ENCODE measurements at regions not wholly inside any gene's neighbourhood (a gene's known extent, or its start where the extent isn't known, plus 50 kb on each side); places are given as distances from the start of the nearest gene placed in this dataset.

DNA sequence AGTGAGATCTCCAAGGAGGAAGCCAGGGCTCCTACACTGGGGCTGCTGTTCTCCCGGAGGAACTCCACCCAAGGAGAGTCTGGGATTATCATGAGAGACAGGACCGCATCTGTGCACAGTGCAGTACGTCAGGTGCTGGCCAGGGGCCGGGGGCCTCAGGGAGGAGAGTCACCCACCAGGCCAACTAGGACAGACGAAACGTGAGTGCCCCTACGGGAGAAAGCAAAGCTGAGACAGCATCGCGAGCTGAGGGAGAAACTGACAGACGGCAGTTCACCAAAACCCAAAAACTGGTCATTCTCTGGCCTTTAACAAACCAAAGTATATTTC lies 273.4 kb downstream of the BRD1 start:
- Histone ChIP-seq H3K36me3 (ENCODE audit: low read depth) (no peaks in the 10 kb centered on the region), H3K4me3 (no peak overlapping the region), H3K9me2 (ENCODE audit: insufficient read depth) (no peaks in the 10 kb centered on the region), H3K9me3 (ENCODE audit: low read depth) (no peaks in the 10 kb centered on the region), H4K20me1 (ENCODE audit: insufficient read depth) (no peaks in the 10 kb centered on the region), H3F3A (ENCODE audit: insufficient read depth) (no peaks in the 10 kb centered on the region), H2AFZ (no peak overlapping the region), H3K4me1 (ENCODE audit: insufficient read depth) (no peaks in the 10 kb centered on the region), H3K27me3 (replicated peaks; ENCODE audit: insufficient read depth) (no peaks in the 10 kb centered on the region), H3K27ac (no peak overlapping the region), H3K79me2 (ENCODE audit: insufficient read depth) (no peaks in the 10 kb centered on the region), H3K4me2 (ENCODE audit: unreplicated experiment) (no peak overlapping the region), H3K9ac (no peak overlapping the region)
- TF ChIP-seq EZH2 (IDR thresholded peaks at IDR 0.05; ENCODE audit: insufficient read depth, poor library complexity, severe bottlenecking) (no peak), EZH2phosphoT487 (IDR thresholded peaks at IDR 0.05; ENCODE audit: insufficient read depth, low read depth) (no peak)
- in situ Hi-C loops (cut with MboI): no loop called here
- WGBS, 2 experiments (ENCODE audit: low coverage in 1 of 2, low lambda C conversion rate in 2 of 2, missing lambda C conversion rate in 2 of 2): 37% methylated on average over 10 of the region's 10 CpGs
- no peak for DNase-seq

GRCh38 chr22:49553518-49554295 lies 274.0 kb downstream of the BRD1 start:
- Histone ChIP-seq H3K27ac (no peak overlapping the region), H3K9me2 (ENCODE audit: insufficient read depth) (no peaks in the 10 kb centered on the region), H3K9me3 (ENCODE audit: low read depth) (no peaks in the 10 kb centered on the region), H2AFZ (no peak overlapping the region), H3K79me2 (ENCODE audit: insufficient read depth) (no peaks in the 10 kb centered on the region), H3K27me3 (replicated peaks; ENCODE audit: insufficient read depth) (no peaks in the 10 kb centered on the region), H3K9ac (no peak overlapping the region), H3K4me1 (ENCODE audit: insufficient read depth) (no peaks in the 10 kb centered on the region), H3F3A (ENCODE audit: insufficient read depth) (no peaks in the 10 kb centered on the region), H3K36me3 (ENCODE audit: low read depth) (no peaks in the 10 kb centered on the region), H4K20me1 (ENCODE audit: insufficient read depth) (no peaks in the 10 kb centered on the region), H3K4me2 (ENCODE audit: unreplicated experiment) (no peak overlapping the region), H3K4me3 (no peak overlapping the region)
- WGBS, 2 experiments (ENCODE audit: low coverage in 1 of 2, low lambda C conversion rate in 2 of 2, missing lambda C conversion rate in 2 of 2): 19 to 21% methylated on average over 19 to 20 of the region's 20 CpGs
- TF ChIP-seq EZH2 (IDR thresholded peaks at IDR 0.05; ENCODE audit: insufficient read depth, poor library complexity, severe bottlenecking) (no peak), EZH2phosphoT487 (IDR thresholded peaks at IDR 0.05; ENCODE audit: insufficient read depth, low read depth) (no peak)
- no peak for DNase-seq
- in situ Hi-C loops (cut with MboI): no loop called here

DNA sequence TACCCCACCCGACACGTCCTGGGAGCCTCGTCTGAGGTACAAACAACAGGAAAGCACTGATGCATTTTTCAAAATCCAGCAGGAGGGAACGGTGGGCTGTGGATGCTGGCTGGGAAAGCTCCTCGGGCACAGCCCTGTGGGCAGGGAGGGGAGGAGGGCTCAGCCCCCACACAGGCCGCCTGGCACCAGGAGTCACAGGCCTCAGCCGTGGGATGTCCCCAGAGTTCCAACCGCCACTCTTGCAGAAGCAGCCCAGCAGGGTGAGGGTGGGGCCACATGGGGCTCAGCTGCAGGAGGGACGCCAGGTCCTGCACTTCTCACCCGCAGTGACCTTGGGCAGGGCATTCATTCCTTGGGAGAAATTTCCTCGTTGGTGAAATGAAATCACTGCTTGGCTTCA lies 274.6 kb downstream of the BRD1 start:
- Histone ChIP-seq H3K9me3 (ENCODE audit: low read depth) (no peaks in the 10 kb centered on the region), H3K4me2 (ENCODE audit: unreplicated experiment) (no peak overlapping the region), H4K20me1 (ENCODE audit: insufficient read depth) (no peaks in the 10 kb centered on the region), H2AFZ (no peak overlapping the region), H3K27ac (no peak overlapping the region), H3K9ac (no peak overlapping the region), H3K4me1 (ENCODE audit: insufficient read depth) (no peaks in the 10 kb centered on the region), H3K79me2 (ENCODE audit: insufficient read depth) (no peaks in the 10 kb centered on the region), H3K36me3 (ENCODE audit: low read depth) (no peaks in the 10 kb centered on the region), H3K27me3 (replicated peaks; ENCODE audit: insufficient read depth) (no peaks in the 10 kb centered on the region), H3K9me2 (ENCODE audit: insufficient read depth) (no peaks in the 10 kb centered on the region), H3F3A (ENCODE audit: insufficient read depth) (no peaks in the 10 kb centered on the region), H3K4me3 (no peak overlapping the region)
- in situ Hi-C loops (cut with MboI): no loop called here
- DNase-seq: no peak
- WGBS, 2 experiments (ENCODE audit: low coverage in 1 of 2, low lambda C conversion rate in 2 of 2, missing lambda C conversion rate in 2 of 2): 20 to 29% methylated on average over 9 to 11 of the region's 11 CpGs
- TF ChIP-seq EZH2 (IDR thresholded peaks at IDR 0.05; ENCODE audit: insufficient read depth, poor library complexity, severe bottlenecking) (no peak), EZH2phosphoT487 (IDR thresholded peaks at IDR 0.05; ENCODE audit: insufficient read depth, low read depth) (no peak)

DNA sequence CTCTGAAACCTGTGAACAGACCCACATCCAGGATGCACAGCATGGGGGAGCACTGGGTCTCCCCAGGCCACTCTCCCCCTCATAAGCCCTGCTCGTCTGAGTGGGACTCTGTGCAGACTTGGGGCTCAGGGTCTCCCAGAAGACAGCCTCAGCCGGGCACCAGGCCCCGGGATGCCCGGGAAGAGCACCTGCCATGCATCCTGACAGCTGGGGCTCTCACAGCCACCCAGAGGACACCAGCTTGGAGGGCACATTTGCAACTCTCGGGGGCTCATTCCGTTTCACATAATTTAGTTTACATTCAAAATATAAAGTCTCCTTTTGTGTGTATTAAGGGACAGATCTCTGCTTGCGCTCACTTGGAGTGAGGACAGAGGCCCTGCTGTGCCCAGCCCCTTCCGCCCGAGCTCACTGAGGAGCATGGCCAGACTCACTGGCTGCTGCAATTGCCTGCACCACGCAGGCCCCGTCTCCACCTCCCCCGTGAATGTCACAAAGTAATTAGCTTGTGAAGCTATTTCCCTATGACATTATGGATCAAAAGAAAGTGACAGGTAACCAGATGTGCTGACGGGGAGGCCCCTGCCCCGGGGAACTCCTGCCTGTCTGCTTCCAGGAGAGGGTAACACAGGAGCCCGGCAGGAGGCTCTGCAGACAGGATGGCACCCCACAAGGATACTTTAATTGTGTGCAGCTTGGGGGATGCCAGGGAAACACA lies 275.6 kb downstream of the BRD1 start:
- H3K4me2 ChIP-seq (ENCODE audit: unreplicated experiment): no peak overlapping the region

More for the DNA sequence above, 275.6 kb downstream of the BRD1 start:
- no peaks in the 10 kb centered on the region for H3F3A ChIP-seq (ENCODE audit: insufficient read depth)
- H3K27ac ChIP-seq: no peak overlapping the region
- no peak for TF ChIP-seq EZH2phosphoT487 (IDR thresholded peaks at IDR 0.05; ENCODE audit: insufficient read depth, low read depth)
- TF ChIP-seq EZH2 (IDR thresholded peaks at IDR 0.05; ENCODE audit: insufficient read depth, poor library complexity, severe bottlenecking): no peak
- no peaks in the 10 kb centered on the region for H3K9me2 ChIP-seq (ENCODE audit: insufficient read depth)
- no peaks in the 10 kb centered on the region for H3K36me3 ChIP-seq (ENCODE audit: low read depth)
- no peaks in the 10 kb centered on the region for H3K9me3 ChIP-seq (ENCODE audit: low read depth)
- no peaks in the 10 kb centered on the region for H3K79me2 ChIP-seq (ENCODE audit: insufficient read depth)
- H4K20me1 ChIP-seq (ENCODE audit: insufficient read depth): no peaks in the 10 kb centered on the region
- no peak overlapping the region for H3K4me3 ChIP-seq
- no peaks in the 10 kb centered on the region for H3K4me1 ChIP-seq (ENCODE audit: insufficient read depth)
- no peak overlapping the region for H3K9ac ChIP-seq
- no peaks in the 10 kb centered on the region for H3K27me3 ChIP-seq (replicated peaks; ENCODE audit: insufficient read depth)
- no peak for DNase-seq
- in situ Hi-C loops (cut with MboI): no loop called here
- H2AFZ ChIP-seq: no peak overlapping the region
- WGBS, 2 experiments (ENCODE audit: low coverage in 1 of 2, low lambda C conversion rate in 2 of 2, missing lambda C conversion rate in 2 of 2): 11 to 12% methylated on average over 14 to 15 of the region's 15 CpGs
